HG03103 (cell line): ENCODE measurements at regions not wholly inside any gene's neighbourhood (a gene's known extent, or its start where the extent isn't known, plus 50 kb on each side); places are given as distances from the start of the nearest gene placed in this dataset.

ENCODE experiments used
- ATAC-seq: cut with Tn5 transposase; IDR thresholded peaks from one replicate; pipeline ENCODE4 v1.9.1; 2021; ENCODE audit warnings: low read depth; ENCODE audit not compliant: unreplicated experiment

DNA sequence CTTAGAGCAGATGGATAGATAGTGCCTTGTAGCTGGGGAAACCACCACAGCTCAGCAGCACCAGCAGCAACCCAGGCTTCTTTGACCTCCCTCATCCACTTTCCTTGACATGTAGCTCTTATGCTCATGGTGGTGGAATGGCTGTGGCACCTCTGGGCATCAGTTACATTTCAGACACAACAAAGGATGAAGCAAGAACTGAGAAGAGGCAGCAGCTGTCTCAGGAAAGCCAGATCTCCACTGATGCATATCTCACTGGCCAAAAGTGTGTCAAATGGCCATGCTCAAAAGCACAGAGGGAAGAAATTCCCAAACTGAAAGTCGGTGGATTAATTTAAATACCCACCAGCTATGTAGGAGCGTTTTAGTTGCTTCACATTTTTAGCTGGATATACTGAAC is 671.4 kb upstream of the SALL1 start:
- no peak for ATAC-seq

DNA sequence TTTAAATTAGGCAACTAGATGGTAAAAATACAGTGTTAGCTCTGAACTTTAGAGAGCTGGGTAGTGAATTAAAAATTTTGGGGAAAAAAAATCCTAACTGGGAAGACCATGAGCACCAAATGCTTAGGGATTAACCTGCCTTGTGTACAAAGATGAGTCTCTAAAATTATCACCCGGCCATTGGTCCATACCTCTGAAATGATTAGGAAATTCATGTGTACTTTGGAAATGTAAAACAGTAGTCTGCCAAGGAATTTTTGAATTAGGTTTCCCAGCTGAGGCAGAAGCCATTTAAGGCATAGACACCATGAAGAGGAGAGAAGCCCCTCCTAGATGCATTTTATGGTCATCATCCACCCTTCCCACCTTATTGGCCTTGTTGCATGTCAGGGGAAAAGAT is 670.5 kb upstream of the SALL1 start:
- ATAC-seq, result no peak

DNA sequence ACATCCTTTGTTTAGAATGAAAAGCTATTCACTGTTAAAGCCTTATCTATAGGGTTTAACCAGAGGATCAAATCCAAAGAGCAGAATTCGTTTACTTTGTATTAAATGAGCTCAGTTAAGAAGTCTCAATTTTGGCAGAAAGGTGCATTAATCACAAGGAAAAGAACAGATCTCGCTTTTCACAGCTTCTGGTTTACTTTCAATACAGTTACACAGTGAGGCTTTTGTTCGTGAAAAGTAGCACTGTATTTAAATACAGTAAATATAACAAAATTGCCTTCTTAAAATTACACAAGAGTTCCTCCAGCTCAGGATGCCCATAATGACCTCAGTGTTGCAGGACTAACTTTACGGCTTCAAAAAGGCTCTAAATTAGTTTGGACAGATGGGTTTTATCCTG is 669.1 kb upstream of the SALL1 start:
- no peak for ATAC-seq

DNA sequence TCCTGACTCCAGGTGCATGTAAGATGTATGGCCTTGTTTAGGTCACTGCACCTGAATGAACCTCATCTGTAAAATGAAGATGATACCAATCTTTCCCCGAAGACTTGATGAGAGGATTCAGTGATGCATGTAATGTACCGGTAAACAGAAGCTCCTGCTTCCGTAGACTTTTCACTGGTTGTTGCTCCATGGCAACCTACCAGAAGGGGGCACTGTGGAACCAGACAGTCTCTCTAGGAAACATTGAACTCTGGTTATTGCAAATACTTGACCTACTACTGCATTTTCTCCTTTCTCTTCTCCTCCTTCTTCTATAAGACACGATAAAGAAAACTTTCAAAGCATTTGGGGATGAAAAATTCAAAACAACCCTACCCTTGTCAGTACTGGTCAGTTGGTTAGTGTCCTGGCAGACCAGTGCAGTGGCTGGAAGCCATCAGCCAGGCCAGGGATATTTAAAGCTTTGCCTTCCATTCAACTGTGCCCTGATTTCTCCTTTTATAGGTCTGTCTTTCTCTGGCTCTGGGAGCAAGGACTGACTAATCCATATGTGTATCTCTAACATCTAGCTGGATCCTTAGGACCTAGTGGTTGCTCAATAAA is 667.4 kb upstream of the SALL1 start:
- ATAC-seq, result no peak

DNA sequence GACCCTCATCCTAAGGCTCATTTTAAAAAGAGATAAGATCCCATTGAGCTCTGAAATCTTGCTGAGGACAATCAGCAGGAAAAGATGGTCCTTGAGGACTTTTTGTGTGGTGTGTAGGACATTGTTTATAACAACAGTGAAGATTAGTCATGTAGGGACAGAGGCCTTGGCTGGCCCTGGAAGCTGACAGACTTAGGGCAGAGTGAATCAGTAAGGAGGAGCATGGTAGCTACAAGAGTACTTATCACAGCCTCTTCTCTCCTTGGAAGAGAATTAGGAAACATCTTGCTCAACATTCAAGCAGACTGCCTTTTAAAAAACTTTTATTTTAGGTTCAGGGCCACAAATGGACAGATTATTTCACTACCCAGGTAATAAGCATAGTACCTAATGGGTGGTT is 665.9 kb upstream of the SALL1 start:
- ATAC-seq, result no peak

DNA sequence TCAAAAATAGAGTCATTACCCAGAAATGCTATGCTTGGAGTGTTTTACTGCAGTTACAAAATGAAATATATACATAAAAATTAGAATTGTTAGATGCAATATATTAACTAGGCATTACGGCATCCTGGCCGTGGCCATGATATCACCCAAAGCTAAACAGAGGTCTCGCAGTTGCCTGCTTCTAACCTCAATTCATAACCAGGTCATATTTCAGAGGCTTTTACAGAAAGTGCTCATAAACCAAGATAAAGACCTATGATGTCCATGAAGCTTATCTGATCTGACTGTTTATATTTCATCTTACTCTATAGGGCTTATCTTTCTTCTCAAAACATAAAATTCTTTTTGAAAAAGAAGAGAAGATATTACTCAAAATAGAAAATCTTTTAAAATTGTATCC is 664.5 kb upstream of the SALL1 start:
- no peak for ATAC-seq

DNA sequence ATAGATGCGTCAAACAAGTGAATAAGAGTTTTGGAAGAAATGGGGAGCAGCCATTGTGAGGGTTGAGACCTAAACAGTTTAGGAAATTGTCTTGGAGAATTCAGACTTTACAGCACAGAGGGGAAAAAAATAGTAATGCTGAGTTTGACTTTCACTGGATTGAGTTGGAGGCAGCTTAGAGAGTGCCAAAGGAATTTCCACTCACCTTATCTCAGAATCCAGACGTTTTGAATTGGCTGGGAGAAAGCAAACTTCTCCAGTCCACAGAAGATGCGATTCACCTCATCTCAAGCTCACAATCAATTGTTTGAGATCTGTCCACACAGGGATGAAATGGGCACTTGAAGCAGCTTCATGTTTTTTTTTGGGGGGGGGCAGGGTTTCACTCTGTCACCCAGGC is 663.5 kb upstream of the SALL1 start:
- ATAC-seq, result no peak

DNA sequence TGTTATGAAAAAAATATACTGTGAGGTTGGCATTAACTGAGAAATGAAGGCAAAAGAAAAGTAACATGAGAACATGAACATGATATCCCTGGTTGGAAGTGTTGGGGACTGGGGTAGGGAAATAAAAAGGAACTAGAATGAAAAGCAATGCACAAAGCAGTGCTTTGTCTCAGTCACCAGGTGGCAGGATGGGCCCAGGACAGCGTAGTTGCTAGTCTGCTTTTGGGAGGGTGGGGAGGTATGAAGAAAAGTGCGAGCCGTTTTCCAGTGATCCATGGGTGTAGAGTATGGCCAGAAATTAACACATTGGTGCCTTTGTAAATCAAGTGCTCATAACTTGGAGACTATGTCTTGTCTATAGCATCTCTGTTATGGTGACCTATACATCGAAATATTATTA is 662.5 kb upstream of the SALL1 start:
- ATAC-seq, result no peak

DNA sequence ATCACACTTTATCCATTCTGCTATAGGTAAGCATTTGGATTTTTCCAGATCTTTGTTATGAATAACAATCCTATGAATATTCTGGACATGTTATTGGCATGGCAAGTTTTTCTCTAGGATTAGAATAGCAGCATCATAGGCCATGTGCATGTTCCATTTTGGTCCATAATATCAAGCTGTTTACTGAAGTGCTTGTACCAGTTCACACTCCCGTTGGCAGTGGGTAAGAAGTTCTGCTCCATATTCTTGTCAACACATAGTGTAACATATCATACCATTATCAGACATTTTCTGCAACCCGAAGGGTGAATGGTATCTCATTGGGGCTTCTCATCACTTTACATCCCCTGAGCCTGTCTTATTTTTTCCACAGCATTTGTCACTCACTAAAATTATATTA is 661.9 kb upstream of the SALL1 start:
- ATAC-seq, result no peak

DNA sequence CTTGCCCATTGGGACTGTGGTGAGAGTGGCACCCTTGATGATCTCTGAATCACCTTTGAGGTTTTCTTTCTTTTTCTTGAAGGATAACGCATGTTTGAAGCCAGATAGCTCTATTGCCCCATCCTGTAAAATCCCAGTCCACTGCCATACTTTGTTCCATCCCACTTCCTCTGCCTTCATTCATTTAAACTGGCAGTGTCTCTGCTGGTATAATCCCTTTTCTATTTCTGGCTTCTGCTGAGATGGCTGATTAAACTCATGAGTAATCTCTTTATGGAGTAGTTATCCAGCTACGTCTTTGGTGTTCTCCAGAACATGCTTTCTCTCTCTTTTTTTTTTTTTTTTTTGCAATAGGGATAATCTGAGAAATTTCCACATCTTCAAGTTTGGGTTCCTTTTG is 656.5 kb upstream of the SALL1 start:
- ATAC-seq, result no peak

DNA sequence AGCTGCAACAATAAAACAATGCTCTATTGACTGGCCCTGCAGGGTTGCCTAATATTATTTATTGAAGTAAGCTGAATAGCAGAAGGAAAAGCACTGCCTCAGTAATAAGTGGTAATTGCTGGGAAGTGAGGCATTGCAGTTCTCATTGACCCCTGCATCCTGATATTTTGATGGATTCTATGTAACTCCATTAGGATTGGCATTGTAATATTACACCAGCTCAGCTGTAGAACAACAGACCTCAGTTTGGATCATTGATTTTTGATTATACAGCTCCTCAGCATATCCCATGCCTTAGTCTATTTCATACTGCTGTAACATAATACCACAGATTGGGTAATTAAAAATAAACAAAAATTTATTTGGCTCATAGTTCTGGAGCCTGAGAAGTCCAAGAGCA is 650.6 kb upstream of the SALL1 start:
- no peak for ATAC-seq

DNA sequence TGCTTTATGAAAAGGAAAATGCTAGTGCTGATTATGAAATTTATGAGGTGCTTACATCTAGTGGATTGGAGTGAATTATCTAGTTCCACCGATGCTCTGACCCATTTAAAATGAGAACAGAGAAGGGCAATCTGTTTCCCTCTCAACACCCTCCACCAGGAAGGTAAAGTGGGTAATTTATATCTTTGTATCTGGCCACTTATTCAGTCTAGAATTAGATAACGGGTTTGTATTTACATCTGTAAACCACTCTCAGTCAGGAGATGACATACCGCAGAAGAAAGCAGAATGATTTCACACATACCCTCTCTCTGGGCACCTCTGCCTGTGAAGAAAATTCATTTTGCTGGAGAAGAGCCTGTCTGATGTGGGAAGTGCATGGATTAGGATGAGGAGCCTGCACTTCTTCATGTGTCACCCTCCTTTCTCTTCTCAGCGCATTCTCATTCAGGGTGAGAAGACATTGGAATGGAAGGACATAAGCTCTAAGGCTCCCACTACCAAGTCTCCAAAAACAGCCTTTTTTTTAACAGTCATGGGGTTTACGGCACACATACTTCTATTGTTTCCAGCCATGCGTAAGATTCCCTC is 646.7 kb upstream of the SALL1 start:
- ATAC-seq, result no peak

DNA sequence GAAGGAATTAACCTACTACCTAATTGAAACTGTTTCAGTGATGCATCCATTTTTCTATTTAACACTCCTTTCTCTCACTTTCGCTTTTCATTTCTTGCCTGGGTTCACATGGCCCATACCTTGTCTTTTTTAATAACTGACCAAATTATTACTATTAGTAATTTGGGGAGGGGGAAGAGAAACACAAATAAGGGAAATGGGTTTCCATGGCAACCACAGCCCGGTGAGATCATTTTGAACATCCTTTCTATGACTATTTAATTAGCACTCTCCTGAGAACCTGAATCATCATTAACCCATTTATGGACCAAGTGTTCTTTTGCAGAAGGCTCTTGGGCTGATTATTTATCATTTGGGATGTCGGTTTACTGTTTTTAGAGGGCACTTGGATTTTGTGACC is 628.2 kb upstream of the SALL1 start:
- ATAC-seq, result no peak

DNA sequence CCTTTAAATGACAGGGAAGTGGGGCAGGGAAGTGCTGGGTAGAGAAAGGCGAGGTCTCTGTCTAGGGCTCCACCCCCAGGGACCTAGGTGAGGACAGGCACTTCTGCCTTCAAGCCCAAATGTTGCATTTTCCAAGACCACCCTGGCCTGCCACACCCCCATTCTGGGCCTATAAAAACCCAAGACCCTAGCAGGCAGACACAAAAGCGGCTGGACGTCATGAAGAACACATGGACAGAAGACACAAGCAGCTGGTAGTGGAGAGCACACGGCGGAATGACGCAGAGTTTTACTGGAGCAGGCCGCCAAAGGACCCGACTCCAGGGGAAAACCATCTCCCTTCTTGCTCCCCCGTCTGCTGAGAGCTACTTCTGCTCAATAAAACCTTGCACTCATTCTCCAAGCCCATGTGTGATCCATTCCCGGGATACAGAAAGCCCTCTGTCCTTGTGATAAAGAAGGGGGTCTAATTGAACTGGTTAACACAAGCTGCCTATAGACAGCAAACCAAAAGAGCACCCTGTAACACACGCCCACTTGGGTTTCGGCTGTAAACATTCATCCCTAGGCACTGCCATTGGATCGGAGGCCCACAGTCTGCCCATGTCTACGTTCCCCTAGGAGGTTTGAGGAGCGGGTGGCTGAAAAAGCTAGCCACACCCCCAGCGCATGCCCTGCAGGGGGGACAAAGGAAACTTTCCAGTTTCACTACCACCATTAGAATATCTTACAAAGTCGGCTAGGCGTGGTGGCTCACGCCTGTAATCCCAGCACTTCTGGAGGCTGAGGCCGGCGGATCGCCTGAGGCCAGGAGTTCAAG is 622.2 kb upstream of the SALL1 start:
- no peak for ATAC-seq

DNA sequence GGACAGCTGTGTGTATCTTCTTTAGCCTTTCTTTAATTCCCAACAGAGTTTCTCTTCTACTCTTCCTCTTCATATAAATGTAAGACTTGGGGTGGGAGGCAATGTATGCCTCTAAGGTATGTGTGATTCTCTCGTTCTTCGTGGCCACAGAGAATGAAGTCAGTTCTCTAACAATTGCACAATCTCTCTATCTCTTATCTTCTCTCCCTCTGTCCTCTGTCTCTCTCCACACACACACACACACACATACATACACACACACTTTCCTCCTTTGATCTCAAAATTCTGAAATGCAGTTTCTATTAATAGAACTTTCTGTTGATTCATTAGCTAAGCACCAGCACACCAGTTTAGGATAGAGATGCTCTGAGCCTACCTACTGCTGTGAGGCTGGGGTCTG is 615.7 kb upstream of the SALL1 start:
- ATAC-seq, result no peak

DNA sequence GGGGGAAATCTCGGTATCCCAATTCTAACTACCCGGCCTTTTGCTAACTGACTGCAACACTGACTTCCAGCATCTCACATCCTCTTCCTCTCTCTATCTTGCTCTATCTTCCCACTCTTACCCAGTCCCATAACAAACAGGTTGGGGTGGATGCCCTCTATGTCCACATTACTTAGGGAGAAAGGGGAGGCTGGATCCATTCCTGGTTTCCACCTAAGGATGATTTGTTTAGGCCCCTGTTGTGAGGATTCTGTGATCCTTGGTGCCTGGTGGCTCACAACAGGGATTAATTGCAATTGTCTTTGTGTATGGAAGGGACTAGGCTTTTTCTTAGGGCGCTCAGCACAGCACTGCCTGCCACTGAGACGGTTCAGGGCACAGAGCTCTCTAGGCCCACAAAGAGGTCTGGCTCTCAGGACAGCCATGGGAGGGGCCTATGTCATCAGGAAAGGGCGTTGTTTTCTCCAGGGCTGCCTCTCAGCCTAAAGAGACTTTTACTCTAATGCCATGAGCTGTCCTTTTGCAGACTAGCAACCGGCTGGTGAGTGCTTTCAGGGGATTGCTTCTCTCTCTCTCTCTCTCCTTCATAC is 612.1 kb upstream of the SALL1 start:
- no peak for ATAC-seq

DNA sequence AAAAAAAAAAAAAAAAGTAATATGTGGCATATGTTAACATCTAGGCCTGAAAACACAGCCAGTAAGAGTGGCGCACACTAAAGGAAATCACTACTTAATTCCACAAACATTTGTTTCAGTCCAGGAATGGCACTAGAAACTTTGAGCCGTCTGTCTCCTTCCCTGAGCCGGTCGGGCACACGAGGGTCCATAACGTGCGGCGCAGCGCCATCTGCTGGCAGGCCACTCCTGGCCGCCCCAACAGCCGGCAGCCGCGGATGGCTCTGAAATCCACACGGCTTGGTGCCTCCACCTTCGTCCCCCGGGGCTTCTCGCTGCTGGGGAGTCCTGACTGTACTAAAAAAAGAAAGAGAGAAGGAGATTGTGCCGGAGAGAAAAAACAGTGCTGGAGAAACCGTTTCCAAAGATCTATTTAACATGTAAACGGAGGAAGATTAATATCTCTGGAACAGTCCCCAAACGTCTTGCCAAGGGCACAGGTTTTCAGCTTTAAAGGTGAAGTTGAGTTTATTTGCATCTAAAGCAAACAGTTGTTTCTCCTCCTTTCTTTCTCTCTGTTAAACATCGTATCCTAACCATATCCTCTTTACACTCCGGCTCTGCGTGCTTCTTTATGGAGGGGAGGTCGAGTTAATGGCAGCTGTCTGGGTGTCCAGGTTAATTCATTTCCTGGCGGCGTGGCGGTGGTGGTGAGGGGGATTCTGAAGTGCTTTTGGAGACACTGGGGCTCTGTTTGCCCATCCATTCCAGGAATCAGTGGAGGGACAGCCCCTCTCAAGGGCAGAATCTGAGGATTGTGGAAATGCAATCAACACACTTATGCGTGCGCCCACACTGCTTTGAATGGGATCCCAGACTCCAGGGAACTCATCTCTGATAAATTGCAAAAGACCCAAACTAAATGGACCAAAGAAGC is 611.3 kb upstream of the SALL1 start:
- ATAC-seq, result peak; percentile 88

DNA sequence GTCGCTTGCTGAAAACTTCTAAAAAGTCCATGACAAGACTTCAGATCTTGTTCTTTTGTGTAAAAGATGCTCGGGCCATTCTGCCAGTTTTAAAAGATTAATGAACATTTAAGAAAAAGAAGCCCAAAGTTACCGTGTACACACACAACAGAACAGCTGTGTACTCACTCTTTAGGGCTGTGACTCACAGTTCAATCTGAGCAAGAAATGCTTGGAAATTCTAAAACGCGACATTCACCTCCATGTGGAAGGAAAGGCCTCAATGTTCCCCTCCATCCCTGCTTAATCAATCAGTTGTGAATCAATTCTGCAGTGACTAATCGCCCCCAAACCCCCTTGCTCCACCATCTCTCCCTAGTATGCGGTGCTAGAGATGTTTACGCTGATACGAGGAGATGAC is 609.9 kb upstream of the SALL1 start:
- ATAC-seq, result no peak

DNA sequence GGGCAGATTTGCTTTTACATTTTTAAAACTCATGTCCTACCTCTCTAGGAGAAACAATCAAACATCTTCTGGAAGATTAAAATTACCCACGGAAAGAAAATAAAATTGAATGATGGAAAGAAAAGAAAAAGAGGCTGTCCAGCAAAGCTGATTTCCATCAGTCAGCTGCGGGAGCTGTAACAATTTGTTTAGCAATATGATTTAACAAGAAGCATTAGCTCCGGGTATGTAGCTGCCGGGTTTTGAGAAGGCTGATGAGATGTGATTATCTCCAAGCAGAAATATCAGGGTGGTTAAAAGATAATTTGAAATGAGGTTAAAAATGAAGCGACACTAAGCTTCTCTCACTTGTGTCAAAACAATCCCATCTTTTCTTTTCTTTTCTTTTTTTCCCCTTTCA is 608.9 kb upstream of the SALL1 start:
- ATAC-seq, result no peak

DNA sequence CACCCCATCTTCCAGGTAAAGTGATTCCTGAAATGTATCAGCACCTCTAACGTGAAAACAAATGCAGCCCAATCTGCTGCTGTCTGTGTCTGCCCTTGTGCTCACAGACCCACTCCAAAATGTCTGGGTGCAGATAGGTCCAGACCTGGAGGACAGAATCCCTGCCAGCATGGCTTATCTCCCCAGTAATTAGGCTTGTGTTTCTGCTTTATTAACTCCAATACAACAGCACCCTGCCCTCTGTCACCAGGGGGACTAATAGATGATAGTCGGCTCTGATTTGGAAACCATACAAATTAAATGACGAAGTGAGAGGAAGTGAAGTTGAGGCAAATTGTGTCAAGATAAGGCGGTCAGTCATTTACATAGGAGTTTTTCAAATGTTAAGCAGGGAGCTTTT is 608.3 kb upstream of the SALL1 start:
- ATAC-seq, result no peak
